K562 (cell line): ENCODE measurements at regions not wholly inside any gene's neighbourhood (a gene's known extent, or its start where the extent isn't known, plus 50 kb on each side); places are given as distances from the start of the nearest gene placed in this dataset.

Experiments
- NR2C2 ChIP-seq, 2 experiments: fragments of 200-800 bp in 1 of 2; sonication (Bioruptor generic) in 1 of 2; sonication (generic) in 1 of 2; formaldehyde crosslinking in 1 of 2; IDR thresholded peaks; 2 replicates each; pipeline versions ENCODE4 v1.6.1 to v1.8.0; 2016 to 2022; ENCODE audit warnings: mild to moderate bottlenecking in 1 of 2, missing compliant biosample characterization in 1 of 2, missing genetic modification characterization in 1 of 2, missing genetic modification reagents in 1 of 2
- PURB ChIP-seq: sonication (generic); formaldehyde crosslinking; IDR thresholded peaks from 2 replicates; pipeline ENCODE4 v1.9.0; 2021; ENCODE audit warnings: low read depth, mild to moderate bottlenecking, missing genetic modification reagents
- ZNF584 ChIP-seq: fragments of 200-800 bp; sonication (Bioruptor generic); IDR thresholded peaks from 2 replicates; pipeline ENCODE4 v1.6.1; 2016; ENCODE audit warnings: low read depth, mild to moderate bottlenecking, missing genetic modification characterization, missing compliant biosample characterization
- TF ChIP-seq, protein P1 (sequence below): fragments of 450-650 bp; formaldehyde crosslinking; IDR thresholded peaks from 2 replicates; pipeline ENCODE4 v1.4.0; 2022; ENCODE audit warnings: mild to moderate bottlenecking, moderate library complexity
- TF ChIP-seq, protein P2 (sequence below): sonication (generic); formaldehyde crosslinking; IDR thresholded peaks from 2 replicates; pipeline ENCODE4 v1.8.1; 2023; ENCODE audit warnings: missing genetic modification reagents, mild to moderate bottlenecking, borderline replicate concordance
- TF ChIP-seq, protein P3 (sequence below): sonication (generic); formaldehyde crosslinking; IDR thresholded peaks from 2 replicates; pipeline ENCODE4 v1.8.0; 2022; ENCODE audit warnings: mild to moderate bottlenecking, low read depth, missing genetic modification reagents

DNA sequence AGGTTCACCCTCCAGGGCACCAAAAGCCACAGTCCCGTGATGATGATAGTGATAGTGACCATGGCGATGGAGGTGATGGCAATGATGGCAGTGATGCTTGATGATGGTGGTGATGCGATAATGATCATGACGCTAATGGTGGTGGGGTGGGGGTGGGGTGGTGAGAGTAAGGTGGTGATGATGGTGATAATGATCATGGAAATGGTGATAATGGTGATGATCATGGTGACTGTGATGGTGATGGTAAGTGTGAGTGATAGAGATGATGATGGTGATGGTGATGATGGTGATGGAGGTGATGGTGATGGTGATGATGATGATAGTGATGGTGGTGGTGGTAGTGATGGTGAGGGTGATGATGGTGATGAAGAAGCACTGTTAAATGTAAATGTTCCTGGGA lies 96.9 kb downstream of the SYNE3 start (continued):
- no peak for TF ChIP-seq ZNF584 (CRISPR knock-in tag)
- TF ChIP-seq, protein P1, sequence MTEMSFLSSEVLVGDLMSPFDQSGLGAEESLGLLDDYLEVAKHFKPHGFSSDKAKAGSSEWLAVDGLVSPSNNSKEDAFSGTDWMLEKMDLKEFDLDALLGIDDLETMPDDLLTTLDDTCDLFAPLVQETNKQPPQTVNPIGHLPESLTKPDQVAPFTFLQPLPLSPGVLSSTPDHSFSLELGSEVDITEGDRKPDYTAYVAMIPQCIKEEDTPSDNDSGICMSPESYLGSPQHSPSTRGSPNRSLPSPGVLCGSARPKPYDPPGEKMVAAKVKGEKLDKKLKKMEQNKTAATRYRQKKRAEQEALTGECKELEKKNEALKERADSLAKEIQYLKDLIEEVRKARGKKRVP (CRISPR knock-in tag) = no peak
- TF ChIP-seq NR2C2 (CRISPR knock-in tag; IDR thresholded peaks at IDR 0.05) = no peak
- TF ChIP-seq NR2C2 (tag; IDR thresholded peaks at IDR 0.05) = no peak
- no peak for TF ChIP-seq PURB (CRISPR knock-in tag)
- TF ChIP-seq, protein P2, sequence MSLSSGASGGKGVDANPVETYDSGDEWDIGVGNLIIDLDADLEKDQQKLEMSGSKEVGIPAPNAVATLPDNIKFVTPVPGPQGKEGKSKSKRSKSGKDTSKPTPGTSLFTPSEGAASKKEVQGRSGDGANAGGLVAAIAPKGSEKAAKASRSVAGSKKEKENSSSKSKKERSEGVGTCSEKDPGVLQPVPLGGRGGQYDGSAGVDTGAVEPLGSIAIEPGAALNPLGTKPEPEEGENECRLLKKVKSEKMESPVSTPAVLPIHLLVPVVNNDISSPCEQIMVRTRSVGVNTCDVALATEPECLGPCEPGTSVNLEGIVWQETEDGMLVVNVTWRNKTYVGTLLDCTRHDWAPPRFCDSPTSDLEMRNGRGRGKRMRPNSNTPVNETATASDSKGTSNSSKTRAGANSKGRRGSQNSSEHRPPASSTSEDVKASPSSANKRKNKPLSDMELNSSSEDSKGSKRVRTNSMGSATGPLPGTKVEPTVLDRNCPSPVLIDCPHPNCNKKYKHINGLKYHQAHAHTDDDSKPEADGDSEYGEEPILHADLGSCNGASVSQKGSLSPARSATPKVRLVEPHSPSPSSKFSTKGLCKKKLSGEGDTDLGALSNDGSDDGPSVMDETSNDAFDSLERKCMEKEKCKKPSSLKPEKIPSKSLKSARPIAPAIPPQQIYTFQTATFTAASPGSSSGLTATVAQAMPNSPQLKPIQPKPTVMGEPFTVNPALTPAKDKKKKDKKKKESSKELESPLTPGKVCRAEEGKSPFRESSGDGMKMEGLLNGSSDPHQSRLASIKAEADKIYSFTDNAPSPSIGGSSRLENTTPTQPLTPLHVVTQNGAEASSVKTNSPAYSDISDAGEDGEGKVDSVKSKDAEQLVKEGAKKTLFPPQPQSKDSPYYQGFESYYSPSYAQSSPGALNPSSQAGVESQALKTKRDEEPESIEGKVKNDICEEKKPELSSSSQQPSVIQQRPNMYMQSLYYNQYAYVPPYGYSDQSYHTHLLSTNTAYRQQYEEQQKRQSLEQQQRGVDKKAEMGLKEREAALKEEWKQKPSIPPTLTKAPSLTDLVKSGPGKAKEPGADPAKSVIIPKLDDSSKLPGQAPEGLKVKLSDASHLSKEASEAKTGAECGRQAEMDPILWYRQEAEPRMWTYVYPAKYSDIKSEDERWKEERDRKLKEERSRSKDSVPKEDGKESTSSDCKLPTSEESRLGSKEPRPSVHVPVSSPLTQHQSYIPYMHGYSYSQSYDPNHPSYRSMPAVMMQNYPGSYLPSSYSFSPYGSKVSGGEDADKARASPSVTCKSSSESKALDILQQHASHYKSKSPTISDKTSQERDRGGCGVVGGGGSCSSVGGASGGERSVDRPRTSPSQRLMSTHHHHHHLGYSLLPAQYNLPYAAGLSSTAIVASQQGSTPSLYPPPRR = no peak
- TF ChIP-seq, protein P3, sequence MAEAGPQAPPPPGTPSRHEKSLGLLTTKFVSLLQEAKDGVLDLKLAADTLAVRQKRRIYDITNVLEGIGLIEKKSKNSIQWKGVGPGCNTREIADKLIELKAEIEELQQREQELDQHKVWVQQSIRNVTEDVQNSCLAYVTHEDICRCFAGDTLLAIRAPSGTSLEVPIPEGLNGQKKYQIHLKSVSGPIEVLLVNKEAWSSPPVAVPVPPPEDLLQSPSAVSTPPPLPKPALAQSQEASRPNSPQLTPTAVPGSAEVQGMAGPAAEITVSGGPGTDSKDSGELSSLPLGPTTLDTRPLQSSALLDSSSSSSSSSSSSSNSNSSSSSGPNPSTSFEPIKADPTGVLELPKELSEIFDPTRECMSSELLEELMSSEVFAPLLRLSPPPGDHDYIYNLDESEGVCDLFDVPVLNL (CRISPR knock-in tag) = no peak
